ENCODE measurements at regions not wholly inside any gene's neighbourhood (a gene's known extent, or its start where the extent isn't known, plus 50 kb on each side); places are given as distances from the start of the nearest gene placed in this dataset.
"Not testable (repeated sequence)": the region's sequence is repeated elsewhere in the genome, so short reads cannot be mapped to it uniquely, and the experiment has no call there.

- H3K4me1 ChIP-seq (ENCODE audit: insufficient read depth, low read length) = no peaks in the 10 kb centered on the region
- no peaks in the 10 kb centered on the region for H3K9me3 ChIP-seq (ENCODE audit: insufficient read depth, low read depth, low read length)
- WGBS = 97% methylated on average over 4 of the region's 4 CpGs
- no peaks in the 10 kb centered on the region for H3K27me3 ChIP-seq (ENCODE audit: insufficient read depth, low read length)
- no peak overlapping the region for H3K4me3 ChIP-seq (ENCODE audit: low read length)
- no peak overlapping the region for H3K27ac ChIP-seq (ENCODE audit: low read depth, low read length)
- no peaks in the 10 kb centered on the region for H3K36me3 ChIP-seq (ENCODE audit: insufficient read depth, low read length)
- H3K9ac ChIP-seq (ENCODE audit: low read depth, low read length) = no peak overlapping the region
Observed at GRCh38 chr6:154637392-154637791, 95.8 kb upstream of the SCAF8 start.

DNA sequence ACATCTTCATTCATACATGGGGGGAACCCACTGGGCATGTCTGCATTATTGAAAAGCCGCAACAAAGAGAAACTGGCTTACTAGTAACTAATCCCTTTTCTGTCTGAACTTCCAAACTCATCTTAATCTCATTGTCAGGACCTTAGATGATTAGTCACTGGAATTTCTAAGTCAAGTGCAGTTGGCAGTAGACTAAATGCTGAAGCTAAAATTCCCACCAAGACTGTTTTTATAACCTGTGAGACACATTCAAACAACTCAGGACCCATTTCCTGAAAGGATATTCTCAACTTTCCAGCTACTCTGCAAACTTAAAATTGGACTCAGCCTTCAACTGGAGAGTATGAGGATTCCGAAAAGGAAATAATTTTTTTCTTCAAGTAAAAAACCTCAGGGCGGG, 94.8 kb upstream of the SCAF8 start:
- H3K27ac ChIP-seq (ENCODE audit: low read depth, low read length) = no peak overlapping the region
- 94% methylated on average over 1 of the region's 3 CpGs for WGBS
- no peak overlapping the region for H3K4me3 ChIP-seq (ENCODE audit: low read length)
- H3K4me1 ChIP-seq (ENCODE audit: insufficient read depth, low read length) = no peaks in the 10 kb centered on the region
- no peaks in the 10 kb centered on the region for H3K9me3 ChIP-seq (ENCODE audit: insufficient read depth, low read depth, low read length)
- H3K36me3 ChIP-seq (ENCODE audit: insufficient read depth, low read length) = no peaks in the 10 kb centered on the region
- no peak overlapping the region for H3K9ac ChIP-seq (ENCODE audit: low read depth, low read length)
- H3K27me3 ChIP-seq (ENCODE audit: insufficient read depth, low read length) = no peaks in the 10 kb centered on the region

- H3K4me3 ChIP-seq (ENCODE audit: low read length); H3K27ac ChIP-seq (ENCODE audit: low read depth, low read length); H3K9me3 ChIP-seq (ENCODE audit: insufficient read depth, low read depth, low read length); H3K27me3 ChIP-seq (ENCODE audit: insufficient read depth, low read length); H3K4me1 ChIP-seq (ENCODE audit: insufficient read depth, low read length); H3K36me3 ChIP-seq (ENCODE audit: insufficient read depth, low read length); H3K9ac ChIP-seq (ENCODE audit: low read depth, low read length): not testable (repeated sequence)
- 96% methylated on average over 7 of the region's 7 CpGs for WGBS
Observed at GRCh38 chr6:154639196-154639595, 94.0 kb upstream of the SCAF8 start.

- Histone ChIP-seq H3K4me1 (ENCODE audit: insufficient read depth, low read length) (no peaks in the 10 kb centered on the region), H3K27ac (ENCODE audit: low read depth, low read length) (no peak overlapping the region)
- WGBS = 98% methylated on average over 3 of the region's 3 CpGs
Observed at GRCh38 chr6:154648188-154648887, 84.9 kb upstream of the SCAF8 start.

DNA sequence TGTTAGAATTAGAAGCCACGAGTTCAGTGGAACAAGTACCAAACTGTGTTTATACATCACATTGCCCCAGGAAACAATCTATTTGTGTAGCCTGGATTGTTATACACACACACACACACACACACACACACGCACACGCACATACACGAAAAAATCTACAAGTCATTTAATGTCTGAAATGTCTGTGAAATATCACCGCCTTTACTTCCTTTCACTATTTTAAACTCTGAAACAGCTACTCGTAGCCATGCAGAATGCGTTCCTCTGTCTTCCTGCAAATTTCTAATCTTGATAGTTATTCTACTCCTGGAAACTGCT, 84.4 kb upstream of the SCAF8 start:
- 84% methylated on average over 7 of the region's 7 CpGs for WGBS
- Histone ChIP-seq H3K36me3 (ENCODE audit: insufficient read depth, low read length) (no peaks in the 10 kb centered on the region), H3K4me3 (ENCODE audit: low read length) (no peak overlapping the region), H3K27me3 (ENCODE audit: insufficient read depth, low read length) (no peaks in the 10 kb centered on the region), H3K27ac (ENCODE audit: low read depth, low read length) (no peak overlapping the region), H3K4me1 (ENCODE audit: insufficient read depth, low read length) (no peaks in the 10 kb centered on the region), H3K9ac (ENCODE audit: low read depth, low read length) (no peak overlapping the region), H3K9me3 (ENCODE audit: insufficient read depth, low read depth, low read length) (no peaks in the 10 kb centered on the region)

More at GRCh38 chr6:154648188-154648887, 84.9 kb upstream of the SCAF8 start:
- H3K36me3 ChIP-seq (ENCODE audit: insufficient read depth, low read length) = no peaks in the 10 kb centered on the region
- H3K27me3 ChIP-seq (ENCODE audit: insufficient read depth, low read length) = no peaks in the 10 kb centered on the region
- no peak overlapping the region for H3K4me3 ChIP-seq (ENCODE audit: low read length)
- H3K9me3 ChIP-seq (ENCODE audit: insufficient read depth, low read depth, low read length) = no peaks in the 10 kb centered on the region
- no peak overlapping the region for H3K9ac ChIP-seq (ENCODE audit: low read depth, low read length)

GRCh38 chr6:154649721-154650120, 83.5 kb upstream of the SCAF8 start:
- no peaks in the 10 kb centered on the region for H3K4me1 ChIP-seq (ENCODE audit: insufficient read depth, low read length)
- 94% methylated on average over 5 of the region's 5 CpGs for WGBS
- H3K9me3 ChIP-seq (ENCODE audit: insufficient read depth, low read depth, low read length) = no peaks in the 10 kb centered on the region
- no peaks in the 10 kb centered on the region for H3K36me3 ChIP-seq (ENCODE audit: insufficient read depth, low read length)
- H3K9ac ChIP-seq (ENCODE audit: low read depth, low read length) = no peak overlapping the region
- no peak overlapping the region for H3K27ac ChIP-seq (ENCODE audit: low read depth, low read length)
- H3K4me3 ChIP-seq (ENCODE audit: low read length) = no peak overlapping the region
- H3K27me3 ChIP-seq (ENCODE audit: insufficient read depth, low read length) = no peaks in the 10 kb centered on the region

GRCh38 chr6:154650351-154650750, 82.9 kb upstream of the SCAF8 start:
- 97% methylated on average over 1 of the region's 2 CpGs for WGBS
- Histone ChIP-seq H3K27me3 (ENCODE audit: insufficient read depth, low read length) (no peaks in the 10 kb centered on the region), H3K4me3 (ENCODE audit: low read length) (no peak overlapping the region), H3K9ac (ENCODE audit: low read depth, low read length) (no peak overlapping the region), H3K27ac (ENCODE audit: low read depth, low read length) (no peak overlapping the region), H3K9me3 (ENCODE audit: insufficient read depth, low read depth, low read length) (no peaks in the 10 kb centered on the region), H3K36me3 (ENCODE audit: insufficient read depth, low read length) (no peaks in the 10 kb centered on the region), H3K4me1 (ENCODE audit: insufficient read depth, low read length) (no peaks in the 10 kb centered on the region)

GRCh38 chr6:154651656-154652055, 81.6 kb upstream of the SCAF8 start:
- 98% methylated on average over 2 of the region's 2 CpGs for WGBS
- no peak overlapping the region for H3K27ac ChIP-seq (ENCODE audit: low read depth, low read length)
- no peak overlapping the region for H3K9ac ChIP-seq (ENCODE audit: low read depth, low read length)
- no peaks in the 10 kb centered on the region for H3K27me3 ChIP-seq (ENCODE audit: insufficient read depth, low read length)
- H3K36me3 ChIP-seq (ENCODE audit: insufficient read depth, low read length) = no peaks in the 10 kb centered on the region
- no peak overlapping the region for H3K4me3 ChIP-seq (ENCODE audit: low read length)
- no peaks in the 10 kb centered on the region for H3K9me3 ChIP-seq (ENCODE audit: insufficient read depth, low read depth, low read length)
- no peaks in the 10 kb centered on the region for H3K4me1 ChIP-seq (ENCODE audit: insufficient read depth, low read length)

DNA sequence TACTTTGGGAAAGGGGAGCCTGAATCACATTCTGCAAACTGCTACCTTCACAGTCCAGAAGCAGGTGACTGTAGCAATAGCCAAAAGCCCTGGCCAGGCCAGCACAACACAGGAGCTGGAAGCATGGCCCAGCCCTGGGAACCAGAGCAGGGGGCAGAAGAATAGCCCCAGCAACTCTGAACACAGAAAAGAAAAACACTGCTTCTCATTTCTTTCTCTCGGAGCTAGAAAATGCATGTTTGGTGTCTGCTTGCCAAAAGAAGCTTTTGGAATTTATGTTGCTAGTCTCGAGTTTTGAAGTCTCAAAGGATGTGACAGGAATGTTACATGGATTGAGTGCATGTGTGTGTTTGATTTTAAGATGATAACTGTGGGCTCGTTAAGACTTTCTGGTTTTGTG, 79.8 kb upstream of the SCAF8 start:
- Histone ChIP-seq H3K9ac (ENCODE audit: low read depth, low read length) (no peak overlapping the region), H3K4me3 (ENCODE audit: low read length) (no peak overlapping the region), H3K4me1 (ENCODE audit: insufficient read depth, low read length) (no peaks in the 10 kb centered on the region), H3K27ac (ENCODE audit: low read depth, low read length) (no peak overlapping the region), H3K9me3 (ENCODE audit: insufficient read depth, low read depth, low read length) (no peaks in the 10 kb centered on the region), H3K27me3 (ENCODE audit: insufficient read depth, low read length) (no peaks in the 10 kb centered on the region), H3K36me3 (ENCODE audit: insufficient read depth, low read length) (no peaks in the 10 kb centered on the region)
- 90% methylated on average over 3 of the region's 3 CpGs for WGBS

DNA sequence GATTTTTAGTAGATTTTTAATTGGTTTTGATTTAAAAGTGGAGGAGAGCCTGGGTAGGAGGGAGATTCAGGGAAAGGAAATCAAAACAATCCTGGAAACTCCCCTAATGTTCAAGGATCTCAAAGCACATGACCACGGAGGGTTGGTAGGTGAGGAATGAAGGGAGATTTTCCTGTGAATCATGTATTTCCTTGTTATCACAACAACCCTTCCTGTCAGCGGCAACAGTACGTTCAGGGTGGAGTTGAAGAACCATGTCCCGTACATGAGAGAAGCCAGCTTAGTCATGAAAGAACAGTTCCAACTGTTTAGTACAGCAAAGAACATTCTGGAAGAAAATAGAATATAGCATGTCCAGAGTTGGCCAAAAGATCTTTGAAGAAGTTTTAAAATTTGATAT, 79.4 kb upstream of the SCAF8 start:
- no peak overlapping the region for H3K4me3 ChIP-seq (ENCODE audit: low read length)
- H3K9me3 ChIP-seq (ENCODE audit: insufficient read depth, low read depth, low read length) = no peaks in the 10 kb centered on the region
- no peaks in the 10 kb centered on the region for H3K27me3 ChIP-seq (ENCODE audit: insufficient read depth, low read length)
- no peak overlapping the region for H3K9ac ChIP-seq (ENCODE audit: low read depth, low read length)
- H3K27ac ChIP-seq (ENCODE audit: low read depth, low read length) = no peak overlapping the region
- WGBS = 95% methylated on average over 3 of the region's 4 CpGs
- H3K4me1 ChIP-seq (ENCODE audit: insufficient read depth, low read length) = no peaks in the 10 kb centered on the region
- no peaks in the 10 kb centered on the region for H3K36me3 ChIP-seq (ENCODE audit: insufficient read depth, low read length)

DNA sequence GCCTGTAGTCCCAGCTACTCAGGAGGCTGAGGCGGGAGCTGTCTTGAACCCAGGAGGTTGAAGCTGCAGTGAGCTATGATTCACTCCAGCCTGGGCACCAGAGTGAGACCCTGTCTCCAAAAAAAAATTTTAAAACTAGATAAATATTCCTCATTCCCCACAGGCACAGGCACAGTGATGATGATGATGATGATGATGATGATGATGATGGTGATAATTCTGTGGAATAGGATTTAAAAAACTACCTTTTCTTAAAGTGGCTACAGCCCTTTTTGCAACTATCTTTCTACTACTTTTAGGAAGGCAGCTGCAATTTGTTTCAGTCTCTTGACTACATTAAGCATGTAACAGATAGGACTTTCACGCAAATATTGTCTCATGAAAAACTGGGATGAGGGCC, 76.6 kb upstream of the SCAF8 start:
- no peaks in the 10 kb centered on the region for H3K9me3 ChIP-seq (ENCODE audit: insufficient read depth, low read depth, low read length)
- no peak overlapping the region for H3K9ac ChIP-seq (ENCODE audit: low read depth, low read length)
- H3K4me1 ChIP-seq (ENCODE audit: insufficient read depth, low read length) = no peaks in the 10 kb centered on the region
- 93% methylated on average over 2 of the region's 2 CpGs for WGBS
- no peak overlapping the region for H3K4me3 ChIP-seq (ENCODE audit: low read length)
- no peaks in the 10 kb centered on the region for H3K27me3 ChIP-seq (ENCODE audit: insufficient read depth, low read length)
- no peaks in the 10 kb centered on the region for H3K36me3 ChIP-seq (ENCODE audit: insufficient read depth, low read length)
- no peak overlapping the region for H3K27ac ChIP-seq (ENCODE audit: low read depth, low read length)

GRCh38 chr6:154661768-154662167, 71.4 kb upstream of the SCAF8 start:
- no peaks in the 10 kb centered on the region for H3K9me3 ChIP-seq (ENCODE audit: insufficient read depth, low read depth, low read length)
- no peaks in the 10 kb centered on the region for H3K36me3 ChIP-seq (ENCODE audit: insufficient read depth, low read length)
- no peak overlapping the region for H3K9ac ChIP-seq (ENCODE audit: low read depth, low read length)
- no peak overlapping the region for H3K27ac ChIP-seq (ENCODE audit: low read depth, low read length)
- H3K4me3 ChIP-seq (ENCODE audit: low read length) = no peak overlapping the region
- WGBS = 78% methylated on average over 3 of the region's 4 CpGs
- H3K27me3 ChIP-seq (ENCODE audit: insufficient read depth, low read length) = no peaks in the 10 kb centered on the region
- H3K4me1 ChIP-seq (ENCODE audit: insufficient read depth, low read length) = no peaks in the 10 kb centered on the region

Measured in HUES64 (cell line).